A549 (cell line): ENCODE measurements at regions not wholly inside any gene's neighbourhood (a gene's known extent, or its start where the extent isn't known, plus 50 kb on each side); places are given as distances from the start of the nearest gene placed in this dataset.

Source experiments
- EP300 ChIP-seq, 2 experiments: fragments of >200 bp; sonication (Bioruptor Twin); formaldehyde crosslinking; IDR thresholded peaks; 2 replicates in 1 of 2; 3 replicates in 1 of 2; pipeline ENCODE4 v1.6.1; 2016 to 2017
- KDM1A ChIP-seq: fragments of 200-600 bp; sonication (generic); IDR thresholded peaks from 2 replicates; pipeline ENCODE4 v1.6.1; 2016; ENCODE audit warnings: low read depth, mild to moderate bottlenecking
- MAZ ChIP-seq: fragments of 150-350 bp; IDR thresholded peaks from 2 replicates; pipeline ENCODE4 v1.6.1; 2014; ENCODE audit warnings: antibody characterized with exemption, low read depth, low read length, borderline replicate concordance
- NFE2L2 ChIP-seq: fragments of 150-350 bp; conservative IDR thresholded peaks from 2 replicates; pipeline ENCODE4 v1.6.1; 2014; ENCODE audit warnings: low read length
- POLR2A ChIP-seq: IDR thresholded peaks from 2 replicates; pipeline ENCODE4 v1.6.1; 2012; ENCODE audit warnings: mild to moderate bottlenecking, low read length
- RAD21 ChIP-seq, 2 experiments: fragments of >200 bp in 1 of 2; sonication (Bioruptor Twin) in 1 of 2; formaldehyde crosslinking in 1 of 2; IDR thresholded peaks in 1 of 2; conservative IDR thresholded peaks in 1 of 2; 2 replicates in 1 of 2; 3 replicates in 1 of 2; pipeline ENCODE4 v1.6.1; 2012 to 2018; ENCODE audit warnings: inconsistent platforms in 1 of 2
- TF ChIP-seq, protein P1 (sequence below): fragments of >200 bp; sonication (Bioruptor Twin); formaldehyde crosslinking; IDR thresholded peaks from 3 replicates; pipeline ENCODE4 v1.5.1; 2016
- TF ChIP-seq, protein P2 (sequence below): fragments of 200-600 bp; sonication (generic); IDR thresholded peaks from 2 replicates; pipeline ENCODE4 v1.6.1; 2016; ENCODE audit warnings: antibody characterized with exemption, mild to moderate bottlenecking, moderate library complexity
- TF ChIP-seq, protein P3 (sequence below): fragments of 250-450 bp; sonication (Bioruptor Pico); IDR thresholded peaks from 2 replicates; pipeline ENCODE4 v1.5.0; 2021; ENCODE audit warnings: mild to moderate bottlenecking, moderate library complexity, borderline replicate concordance
- TF ChIP-seq, protein P4 (sequence below): IDR thresholded peaks from 2 replicates; pipeline ENCODE4 v1.6.1; 2012
- TF ChIP-seq, protein P5 (sequence below): fragments of 450-650 bp; IDR thresholded peaks from 2 replicates; pipeline ENCODE4 v1.6.1; 2014; ENCODE audit warnings: antibody characterized with exemption

DNA sequence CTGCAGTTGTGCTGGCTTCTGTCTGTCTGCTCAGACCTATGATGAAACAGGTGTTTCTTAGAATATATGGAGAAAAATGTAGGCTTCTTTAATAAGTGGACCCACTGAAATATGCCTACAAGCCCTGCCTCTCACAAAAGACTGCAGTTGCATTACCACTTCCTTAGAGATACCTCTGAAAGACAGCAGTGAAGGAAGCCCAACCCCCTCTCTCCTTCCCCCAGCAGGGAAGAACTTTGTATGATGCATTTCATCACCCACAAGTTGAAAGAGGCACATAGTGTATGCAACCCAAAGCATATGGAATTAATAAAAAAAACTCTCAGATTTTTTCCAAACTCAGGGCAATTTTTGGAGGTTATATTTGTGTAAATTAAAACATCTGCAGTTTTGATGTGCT is 916.7 kb downstream of the TECRL start:
- TF ChIP-seq, protein P1, sequence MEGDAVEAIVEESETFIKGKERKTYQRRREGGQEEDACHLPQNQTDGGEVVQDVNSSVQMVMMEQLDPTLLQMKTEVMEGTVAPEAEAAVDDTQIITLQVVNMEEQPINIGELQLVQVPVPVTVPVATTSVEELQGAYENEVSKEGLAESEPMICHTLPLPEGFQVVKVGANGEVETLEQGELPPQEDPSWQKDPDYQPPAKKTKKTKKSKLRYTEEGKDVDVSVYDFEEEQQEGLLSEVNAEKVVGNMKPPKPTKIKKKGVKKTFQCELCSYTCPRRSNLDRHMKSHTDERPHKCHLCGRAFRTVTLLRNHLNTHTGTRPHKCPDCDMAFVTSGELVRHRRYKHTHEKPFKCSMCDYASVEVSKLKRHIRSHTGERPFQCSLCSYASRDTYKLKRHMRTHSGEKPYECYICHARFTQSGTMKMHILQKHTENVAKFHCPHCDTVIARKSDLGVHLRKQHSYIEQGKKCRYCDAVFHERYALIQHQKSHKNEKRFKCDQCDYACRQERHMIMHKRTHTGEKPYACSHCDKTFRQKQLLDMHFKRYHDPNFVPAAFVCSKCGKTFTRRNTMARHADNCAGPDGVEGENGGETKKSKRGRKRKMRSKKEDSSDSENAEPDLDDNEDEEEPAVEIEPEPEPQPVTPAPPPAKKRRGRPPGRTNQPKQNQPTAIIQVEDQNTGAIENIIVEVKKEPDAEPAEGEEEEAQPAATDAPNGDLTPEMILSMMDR, result no peak
- TF ChIP-seq, protein P2, sequence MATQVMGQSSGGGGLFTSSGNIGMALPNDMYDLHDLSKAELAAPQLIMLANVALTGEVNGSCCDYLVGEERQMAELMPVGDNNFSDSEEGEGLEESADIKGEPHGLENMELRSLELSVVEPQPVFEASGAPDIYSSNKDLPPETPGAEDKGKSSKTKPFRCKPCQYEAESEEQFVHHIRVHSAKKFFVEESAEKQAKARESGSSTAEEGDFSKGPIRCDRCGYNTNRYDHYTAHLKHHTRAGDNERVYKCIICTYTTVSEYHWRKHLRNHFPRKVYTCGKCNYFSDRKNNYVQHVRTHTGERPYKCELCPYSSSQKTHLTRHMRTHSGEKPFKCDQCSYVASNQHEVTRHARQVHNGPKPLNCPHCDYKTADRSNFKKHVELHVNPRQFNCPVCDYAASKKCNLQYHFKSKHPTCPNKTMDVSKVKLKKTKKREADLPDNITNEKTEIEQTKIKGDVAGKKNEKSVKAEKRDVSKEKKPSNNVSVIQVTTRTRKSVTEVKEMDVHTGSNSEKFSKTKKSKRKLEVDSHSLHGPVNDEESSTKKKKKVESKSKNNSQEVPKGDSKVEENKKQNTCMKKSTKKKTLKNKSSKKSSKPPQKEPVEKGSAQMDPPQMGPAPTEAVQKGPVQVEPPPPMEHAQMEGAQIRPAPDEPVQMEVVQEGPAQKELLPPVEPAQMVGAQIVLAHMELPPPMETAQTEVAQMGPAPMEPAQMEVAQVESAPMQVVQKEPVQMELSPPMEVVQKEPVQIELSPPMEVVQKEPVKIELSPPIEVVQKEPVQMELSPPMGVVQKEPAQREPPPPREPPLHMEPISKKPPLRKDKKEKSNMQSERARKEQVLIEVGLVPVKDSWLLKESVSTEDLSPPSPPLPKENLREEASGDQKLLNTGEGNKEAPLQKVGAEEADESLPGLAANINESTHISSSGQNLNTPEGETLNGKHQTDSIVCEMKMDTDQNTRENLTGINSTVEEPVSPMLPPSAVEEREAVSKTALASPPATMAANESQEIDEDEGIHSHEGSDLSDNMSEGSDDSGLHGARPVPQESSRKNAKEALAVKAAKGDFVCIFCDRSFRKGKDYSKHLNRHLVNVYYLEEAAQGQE, result no peak
- TF ChIP-seq, protein P3, sequence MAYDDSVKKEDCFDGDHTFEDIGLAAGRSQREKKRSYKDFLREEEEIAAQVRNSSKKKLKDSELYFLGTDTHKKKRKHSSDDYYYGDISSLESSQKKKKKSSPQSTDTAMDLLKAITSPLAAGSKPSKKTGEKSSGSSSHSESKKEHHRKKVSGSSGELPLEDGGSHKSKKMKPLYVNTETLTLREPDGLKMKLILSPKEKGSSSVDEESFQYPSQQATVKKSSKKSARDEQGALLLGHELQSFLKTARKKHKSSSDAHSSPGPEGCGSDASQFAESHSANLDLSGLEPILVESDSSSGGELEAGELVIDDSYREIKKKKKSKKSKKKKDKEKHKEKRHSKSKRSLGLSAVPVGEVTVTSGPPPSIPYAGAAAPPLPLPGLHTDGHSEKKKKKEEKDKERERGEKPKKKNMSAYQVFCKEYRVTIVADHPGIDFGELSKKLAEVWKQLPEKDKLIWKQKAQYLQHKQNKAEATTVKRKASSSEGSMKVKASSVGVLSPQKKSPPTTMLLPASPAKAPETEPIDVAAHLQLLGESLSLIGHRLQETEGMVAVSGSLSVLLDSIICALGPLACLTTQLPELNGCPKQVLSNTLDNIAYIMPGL (CRISPR knock-in tag), result no peak
- TF ChIP-seq EP300 (IDR thresholded peaks at IDR 0.05), result no peak
- TF ChIP-seq, protein P4, sequence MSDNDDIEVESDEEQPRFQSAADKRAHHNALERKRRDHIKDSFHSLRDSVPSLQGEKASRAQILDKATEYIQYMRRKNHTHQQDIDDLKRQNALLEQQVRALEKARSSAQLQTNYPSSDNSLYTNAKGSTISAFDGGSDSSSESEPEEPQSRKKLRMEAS, result no peak
- TF ChIP-seq MAZ, result no peak
- TF ChIP-seq NFE2L2, result no peak
- no peak for TF ChIP-seq POLR2A
- no peak for TF ChIP-seq KDM1A
- TF ChIP-seq, protein P5, sequence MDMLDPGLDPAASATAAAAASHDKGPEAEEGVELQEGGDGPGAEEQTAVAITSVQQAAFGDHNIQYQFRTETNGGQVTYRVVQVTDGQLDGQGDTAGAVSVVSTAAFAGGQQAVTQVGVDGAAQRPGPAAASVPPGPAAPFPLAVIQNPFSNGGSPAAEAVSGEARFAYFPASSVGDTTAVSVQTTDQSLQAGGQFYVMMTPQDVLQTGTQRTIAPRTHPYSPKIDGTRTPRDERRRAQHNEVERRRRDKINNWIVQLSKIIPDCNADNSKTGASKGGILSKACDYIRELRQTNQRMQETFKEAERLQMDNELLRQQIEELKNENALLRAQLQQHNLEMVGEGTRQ, result no peak
- TF ChIP-seq RAD21 (conservative IDR thresholded peaks at IDR 0.05 in 1 of 2, IDR thresholded peaks at IDR 0.05 in 1 of 2), result no peak
